Activated CD4-positive, alpha-beta T cell treated with anti-CD3 and anti-CD28 coated beads, Interleukin-2, Interleukin-4, amounts not matched to agents 100 ng/mL and 50 ng/mL, durations not matched to agents 16 hours and 8 hours (primary cell): ENCODE measurements at regions not wholly inside any gene's neighbourhood (a gene's known extent, or its start where the extent isn't known, plus 50 kb on each side); places are given as distances from the start of the nearest gene placed in this dataset.

Experiments used
- DNase-seq: peaks from one replicate; pipeline ENCODE4 v3.0.0-alpha.2; 2020; ENCODE audit warnings: low spot score

DNA sequence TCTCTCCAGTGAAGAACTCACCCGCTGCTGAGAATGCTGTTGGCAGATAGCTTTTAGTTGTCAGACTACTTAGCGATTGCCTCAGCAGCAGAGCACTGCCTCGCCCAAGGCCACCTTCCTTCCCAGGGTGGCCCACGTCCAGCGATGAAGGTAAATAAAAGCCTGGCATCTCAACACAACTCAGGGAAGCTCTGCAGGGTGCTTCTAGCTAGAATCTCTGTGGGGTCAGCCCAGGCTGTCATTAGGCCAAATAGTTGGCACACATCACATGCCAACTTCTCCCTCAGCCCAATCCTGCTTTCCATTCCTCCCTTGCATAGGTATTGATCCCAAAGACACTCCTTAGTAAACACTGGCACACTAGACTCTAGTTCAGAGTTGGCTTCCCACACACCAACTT is 368.1 kb upstream of the TMTC1 start:
- DNase-seq, result no peak

- DNase-seq, result no peak
These were observed 362.8 kb upstream of the TMTC1 start for GRCh38 chr12:30146561-30146960.

DNA sequence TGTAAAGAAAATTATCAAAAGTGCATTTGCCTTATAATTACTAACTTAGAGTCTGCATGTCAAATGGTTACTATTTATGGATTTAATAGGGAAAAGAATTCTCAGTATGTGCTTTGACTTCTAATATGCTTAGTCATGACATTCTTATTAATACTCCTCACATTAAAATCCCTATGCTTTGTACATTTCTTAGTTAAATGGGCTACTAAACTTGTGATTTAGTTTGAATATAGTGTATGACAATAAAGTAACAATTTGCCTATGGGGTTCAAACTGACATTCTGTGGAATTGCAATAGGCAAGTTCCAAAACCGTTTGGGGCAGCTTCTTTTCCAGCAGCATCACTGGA is 361.9 kb upstream of the TMTC1 start:
- no peak for DNase-seq

DNA sequence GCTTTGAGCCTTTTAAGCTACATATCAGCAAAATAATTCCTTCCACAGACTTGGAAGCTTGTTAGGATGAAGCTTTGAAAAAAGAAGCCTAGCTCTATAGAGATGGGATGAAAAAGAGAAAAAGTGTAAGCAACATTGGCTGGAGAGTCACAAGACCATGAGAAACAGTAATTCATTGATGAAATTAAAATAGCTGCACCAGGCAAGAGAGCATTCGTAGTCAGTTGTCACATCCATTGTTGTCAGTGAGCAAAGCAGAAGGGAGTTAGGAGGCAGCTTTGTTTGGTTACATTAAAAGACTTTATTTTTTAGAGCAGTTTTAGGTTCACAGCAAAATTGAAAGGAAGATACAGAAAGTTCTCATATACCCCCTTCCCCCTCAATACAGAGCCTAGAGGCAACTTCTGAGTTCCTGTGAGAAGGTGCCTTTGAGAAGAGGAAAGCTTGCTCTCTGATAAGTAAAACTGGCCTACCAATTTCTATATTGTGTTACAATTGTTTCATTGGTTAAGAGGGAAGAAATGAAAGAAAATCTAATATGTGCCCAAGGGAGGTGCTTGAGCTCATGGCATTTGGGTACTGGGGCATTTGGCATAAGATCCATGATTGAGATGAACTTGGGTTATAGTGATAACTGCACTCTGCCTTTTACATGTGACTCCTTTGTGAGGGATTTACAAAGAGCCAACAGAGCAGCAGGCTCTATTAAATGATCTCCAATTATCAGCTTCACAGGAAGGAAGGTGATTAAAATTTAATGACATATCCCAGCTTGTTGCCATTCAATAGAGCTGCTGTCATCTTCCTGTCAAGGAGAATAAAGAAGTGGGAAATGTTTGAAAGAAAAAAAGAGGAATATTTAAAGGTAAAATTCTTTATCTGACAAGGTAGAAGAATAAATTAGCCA is 361.3 kb upstream of the TMTC1 start:
- DNase-seq, result no peak

DNA sequence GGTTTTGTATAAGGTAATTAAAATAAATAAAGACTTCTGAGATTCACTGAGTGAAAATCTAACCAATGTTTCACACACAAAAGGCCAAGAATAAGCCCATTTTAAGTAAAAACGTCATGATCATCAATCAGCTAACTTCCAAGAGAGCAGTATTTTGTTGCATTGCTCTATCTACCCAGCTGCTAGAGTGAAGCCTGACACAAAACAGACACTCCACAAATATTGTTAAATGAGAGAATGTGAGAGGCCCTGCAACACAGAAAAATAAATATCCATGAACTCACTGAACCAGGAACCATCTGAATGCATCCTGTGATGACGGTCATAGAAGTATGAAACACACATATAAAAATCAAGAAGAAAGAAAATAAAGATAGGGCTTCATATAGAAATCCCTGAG is 358.6 kb upstream of the TMTC1 start:
- no peak for DNase-seq

GRCh38 chr12:30138483-30138882 is 354.7 kb upstream of the TMTC1 start:
- DNase-seq, result no peak

GRCh38 chr12:30136696-30137095 is 353.0 kb upstream of the TMTC1 start:
- no peak for DNase-seq

DNA sequence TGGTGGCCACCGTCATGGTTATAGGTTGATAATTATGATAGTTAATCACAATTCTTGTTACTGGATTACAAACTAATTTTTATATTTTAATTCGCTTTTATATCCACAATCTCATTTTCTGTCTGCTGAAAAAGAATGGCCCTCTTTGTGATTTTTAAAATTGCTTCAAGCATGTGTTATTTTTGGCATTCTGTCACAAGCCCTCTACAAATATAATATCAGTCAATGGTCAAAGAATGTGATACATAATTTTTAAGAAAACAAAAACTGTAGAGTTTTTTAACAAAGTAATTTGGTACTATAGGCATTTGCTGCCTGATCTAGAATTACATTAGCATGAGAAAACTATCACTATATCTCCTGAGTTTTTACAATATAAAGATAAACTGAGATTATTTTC is 352.0 kb upstream of the TMTC1 start:
- DNase-seq, result no peak

DNA sequence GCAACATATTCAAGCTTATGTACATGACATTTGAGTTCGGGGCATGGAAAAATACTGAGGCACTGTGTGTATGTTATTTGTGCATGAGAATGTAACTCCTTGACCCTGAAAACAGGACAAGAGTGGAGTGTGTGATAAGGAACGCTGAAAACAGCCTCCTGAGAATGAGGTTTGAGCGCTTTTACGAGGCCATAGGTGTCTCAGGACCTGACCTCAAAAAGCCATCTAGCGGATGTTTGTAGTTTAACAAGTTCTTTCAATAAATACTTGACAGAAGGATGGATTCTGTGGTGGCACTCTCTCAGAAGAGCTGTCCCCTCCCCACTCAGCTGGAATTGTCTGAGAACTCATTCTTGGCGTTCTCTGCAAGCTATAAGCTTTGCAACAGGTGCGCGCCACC is 350.5 kb upstream of the TMTC1 start:
- no peak for DNase-seq

GRCh38 chr12:30126944-30127343 is 343.2 kb upstream of the TMTC1 start:
- no peak for DNase-seq

- no peak for DNase-seq
These were observed 336.8 kb upstream of the TMTC1 start for GRCh38 chr12:30120522-30120921.

DNA sequence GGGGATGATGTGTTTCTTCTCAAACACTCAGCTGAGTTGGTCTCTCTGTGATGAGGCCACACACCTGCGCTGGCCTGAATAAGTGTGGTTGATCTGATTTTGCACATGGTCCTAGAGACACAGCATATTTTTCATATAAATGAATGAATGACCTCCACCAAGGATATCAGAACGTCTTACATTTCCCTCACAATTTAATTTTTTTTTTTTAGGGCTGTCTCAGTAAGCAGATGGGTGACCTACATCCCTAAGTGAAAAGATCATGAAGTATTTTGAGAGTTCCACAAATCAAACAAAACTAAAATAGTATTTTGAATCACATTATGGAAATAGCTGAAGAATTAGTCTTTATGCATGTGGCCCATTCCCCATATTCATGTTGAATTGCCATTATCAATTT is 333.7 kb upstream of the TMTC1 start:
- DNase-seq, result no peak

- DNase-seq, result no peak
These were observed 328.0 kb upstream of the TMTC1 start for GRCh38 chr12:30111719-30112118.

DNA sequence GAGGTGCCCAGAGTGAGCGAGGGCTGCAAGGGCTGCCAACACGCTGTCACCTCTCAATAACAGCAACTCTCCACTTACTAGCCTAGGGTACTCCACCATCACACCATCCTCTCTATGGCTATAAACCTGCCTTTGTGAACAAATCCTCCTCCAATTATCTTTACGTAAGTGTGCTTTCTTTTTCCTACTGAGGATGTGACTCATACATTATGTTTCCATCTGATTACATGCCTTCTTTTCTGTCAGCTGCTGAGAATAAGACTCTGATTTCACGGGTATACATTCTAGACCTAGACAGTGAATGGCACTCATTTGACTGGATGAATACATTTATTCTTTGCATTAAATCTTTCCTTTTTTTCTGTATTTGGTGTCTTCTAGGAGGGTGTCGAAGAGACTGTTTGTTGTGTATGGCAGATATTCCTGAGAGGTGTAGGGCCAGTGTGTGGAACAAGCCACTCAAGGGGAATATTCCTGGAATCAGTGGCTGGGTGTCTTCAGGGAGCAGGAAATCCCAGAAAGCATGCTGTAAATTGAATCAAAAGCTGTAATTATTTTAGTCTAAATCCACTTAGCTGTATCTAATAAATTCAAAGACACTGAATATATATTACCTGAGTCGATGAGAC is 327.3 kb upstream of the TMTC1 start:
- no peak for DNase-seq

DNA sequence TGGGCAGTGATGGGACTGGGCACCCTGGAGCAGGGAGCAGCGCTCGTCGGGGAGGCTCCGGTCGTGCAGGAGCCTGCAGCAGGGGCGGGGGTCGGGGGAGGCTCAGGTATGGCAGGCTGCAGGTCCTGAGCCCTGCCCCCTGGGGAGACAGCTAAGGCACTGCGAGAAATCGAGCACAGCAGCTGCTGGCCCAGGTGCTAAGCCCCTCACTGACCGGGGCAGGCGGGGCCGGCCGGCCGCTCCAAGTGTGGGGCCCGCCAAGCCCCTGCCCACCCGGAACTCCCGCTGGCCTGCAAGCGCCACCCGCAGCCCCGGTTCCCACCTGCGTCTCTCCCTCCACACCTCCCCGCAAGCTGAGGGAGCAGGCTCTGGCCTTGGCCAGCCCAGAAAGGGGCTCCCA is 326.8 kb upstream of the TMTC1 start:
- DNase-seq, result no peak

GRCh38 chr12:30108666-30109065 is 324.9 kb upstream of the TMTC1 start:
- DNase-seq, result no peak

GRCh38 chr12:30106204-30106965 is 322.6 kb upstream of the TMTC1 start:
- no peak for DNase-seq

- no peak for DNase-seq
These were observed 321.8 kb upstream of the TMTC1 start for GRCh38 chr12:30105505-30105904.

DNA sequence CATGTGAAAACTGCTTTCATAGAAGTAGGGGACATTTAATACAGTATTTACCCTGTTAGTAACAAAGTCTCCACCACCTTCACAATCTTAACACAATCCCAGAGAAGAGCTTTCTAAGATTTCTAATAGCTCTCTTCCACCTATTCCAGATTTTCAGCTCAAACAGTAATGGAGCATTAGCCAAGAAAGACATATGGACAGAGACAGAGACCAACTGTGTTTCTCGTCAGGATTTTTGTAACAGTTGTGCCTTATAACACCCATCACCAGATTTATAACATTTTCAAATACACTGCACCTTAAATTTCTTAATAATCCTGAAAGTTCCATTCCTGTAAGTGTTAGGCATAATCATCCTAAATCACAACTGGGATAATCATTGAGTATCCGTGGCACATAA is 321.2 kb upstream of the TMTC1 start:
- no peak for DNase-seq

DNA sequence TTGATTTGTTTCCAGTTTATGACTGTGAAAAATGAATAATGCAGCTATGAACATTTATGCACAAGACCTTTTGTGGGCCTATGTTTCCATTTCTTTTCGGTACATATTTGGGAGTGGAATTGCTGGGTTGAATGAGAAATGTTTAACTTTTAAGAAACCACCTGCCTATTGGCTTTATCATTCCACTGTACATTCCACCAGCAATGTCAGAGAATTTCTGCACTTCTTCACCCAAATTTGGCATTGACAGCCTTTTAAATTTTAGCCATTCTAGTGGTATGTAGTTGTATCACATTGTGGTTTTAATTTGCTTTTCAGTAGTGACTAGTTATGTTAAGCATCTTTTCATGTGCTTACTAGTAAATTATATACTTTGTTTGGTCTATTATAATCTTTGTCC is 317.0 kb upstream of the TMTC1 start:
- no peak for DNase-seq

GRCh38 chr12:30098677-30099076 is 314.9 kb upstream of the TMTC1 start:
- no peak for DNase-seq

DNA sequence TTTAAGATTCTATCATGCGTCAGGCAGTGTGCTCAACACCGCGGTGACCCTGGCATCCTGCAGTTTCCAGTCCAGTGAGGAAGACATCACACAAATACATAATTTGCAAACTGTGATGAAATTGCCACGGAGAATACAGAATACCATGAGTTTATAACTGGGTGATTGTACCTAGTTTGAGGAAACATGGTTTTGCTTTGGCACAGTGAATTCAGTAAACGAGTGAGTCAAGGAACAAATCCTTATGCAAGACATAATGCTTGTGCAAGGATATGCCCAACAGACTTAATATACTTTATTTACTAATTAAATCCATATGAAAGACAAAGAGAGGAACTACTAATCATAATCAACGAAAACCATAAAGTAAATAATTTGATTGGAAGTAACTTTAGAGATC is 311.8 kb upstream of the TMTC1 start:
- DNase-seq, result no peak

GRCh38 chr12:30092983-30093617 is 309.4 kb upstream of the TMTC1 start:
- DNase-seq, result no peak
